Activated T-cell treated with anti-CD3 and anti-CD28 coated beads, Interleukin-2, amount 50 U/mL, for 72 hours (primary cell): ENCODE measurements at regions not wholly inside any gene's neighbourhood (a gene's known extent, or its start where the extent isn't known, plus 50 kb on each side); places are given as distances from the start of the nearest gene placed in this dataset.
"Not testable (repeated sequence)": the region's sequence is repeated elsewhere in the genome, so short reads cannot be mapped to it uniquely, and the experiment has no call there.

Source experiments
- ATAC-seq, 2 donors: fragments of 150-1000 bp; cut with Tn5 transposase; replicated peaks in 1 of 2; 2 replicates each; pipeline ENCODE4 v1.10.0; 2021; ENCODE audit warnings: moderate library complexity in 2 of 2, mild to moderate bottlenecking in 1 of 2
- DNase-seq, 2 donors: peaks; one replicate each; pipeline ENCODE4 v3.0.0; 2021 to 2022; ENCODE audit warnings: mixed read lengths in 1 of 2
- H3K27ac Mint-ChIP-seq: one replicate; pipeline ENCODE4 v1.8.0; 2022; ENCODE audit warnings: mild to moderate bottlenecking, moderate library complexity, mixed read lengths
- H3K27me3 Mint-ChIP-seq: one replicate; pipeline ENCODE4 v1.8.0; 2022; ENCODE audit warnings: low read depth, mixed read lengths
- H3K36me3 Mint-ChIP-seq, 2 donors: one replicate each; pipeline ENCODE4 v1.8.0; 2022; ENCODE audit warnings: mixed read lengths in 2 of 2, mild to moderate bottlenecking in 1 of 2; ENCODE audit not compliant: insufficient read depth in 2 of 2
- H3K4me1 Mint-ChIP-seq: one replicate; pipeline ENCODE4 v1.8.0; 2022; ENCODE audit warnings: low read depth, mixed read lengths
- H3K4me3 Mint-ChIP-seq, 2 donors: one replicate each; pipeline ENCODE4 v1.8.0; 2022; ENCODE audit warnings: mild to moderate bottlenecking in 2 of 2, mixed read lengths in 2 of 2, moderate library complexity in 2 of 2
- H3K9me3 Mint-ChIP-seq, 2 donors: one replicate each; pipeline ENCODE4 v1.8.0; 2022; ENCODE audit warnings: mixed read lengths in 2 of 2

DNA sequence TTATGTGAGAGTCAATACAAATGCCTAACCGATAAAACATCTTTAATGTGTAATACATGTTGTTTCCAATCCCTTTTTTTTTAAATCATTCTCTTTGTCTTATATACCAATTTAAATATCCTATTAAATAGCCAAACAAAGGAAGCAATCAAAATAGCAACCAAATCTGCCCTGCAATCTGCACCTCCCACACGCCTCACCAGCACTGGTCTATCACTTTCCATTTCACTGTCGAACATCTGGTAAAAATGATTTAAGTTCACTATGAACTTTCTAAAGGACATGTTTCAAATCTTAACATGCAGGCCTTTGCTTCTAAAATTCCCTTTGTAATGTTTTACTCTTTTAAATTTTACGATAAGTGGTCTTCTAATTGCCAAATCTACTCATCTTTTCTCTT lies 1305.5 kb upstream of the TENM4 start:
- no peak for ATAC-seq
- Mint-ChIP-seq H3K36me3 (no peaks in the 10 kb centered on the region), H3K27ac (no peak overlapping the region), H3K27me3 (no peaks in the 10 kb centered on the region), H3K9me3 (peaks cover 8 to 13% of the 10 kb centered on the region in 2 donors), H3K4me1 (no peaks in the 10 kb centered on the region), H3K4me3 (no peak overlapping the region)
- DNase-seq: no peak

DNA sequence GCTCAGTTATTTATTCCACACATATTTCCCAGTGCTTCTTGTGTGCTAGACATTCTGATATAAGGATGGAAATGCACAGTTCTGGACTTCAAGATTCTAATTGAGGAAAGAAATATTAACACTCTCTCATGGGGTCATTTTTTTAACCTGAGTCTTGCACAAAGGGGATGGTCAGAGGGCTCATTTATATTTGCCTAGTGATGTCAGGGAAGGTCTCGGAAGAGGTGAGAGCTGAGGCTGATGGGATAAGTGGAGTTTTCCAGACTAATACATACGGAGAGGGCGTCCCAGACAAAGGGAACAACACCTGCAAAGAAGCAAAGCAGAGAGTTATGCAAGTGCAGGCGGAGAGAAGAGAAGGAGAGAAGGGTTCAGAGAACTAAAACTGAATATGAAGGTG lies 1304.6 kb upstream of the TENM4 start:
- Mint-ChIP-seq H3K27me3 (no peaks in the 10 kb centered on the region), H3K27ac (no peak overlapping the region), H3K4me1 (no peaks in the 10 kb centered on the region), H3K36me3 (no peaks in the 10 kb centered on the region), H3K4me3 (no peak overlapping the region), H3K9me3 (peaks cover 8 to 13% of the 10 kb centered on the region in 2 donors)
- DNase-seq: no peak
- no peak for ATAC-seq

DNA sequence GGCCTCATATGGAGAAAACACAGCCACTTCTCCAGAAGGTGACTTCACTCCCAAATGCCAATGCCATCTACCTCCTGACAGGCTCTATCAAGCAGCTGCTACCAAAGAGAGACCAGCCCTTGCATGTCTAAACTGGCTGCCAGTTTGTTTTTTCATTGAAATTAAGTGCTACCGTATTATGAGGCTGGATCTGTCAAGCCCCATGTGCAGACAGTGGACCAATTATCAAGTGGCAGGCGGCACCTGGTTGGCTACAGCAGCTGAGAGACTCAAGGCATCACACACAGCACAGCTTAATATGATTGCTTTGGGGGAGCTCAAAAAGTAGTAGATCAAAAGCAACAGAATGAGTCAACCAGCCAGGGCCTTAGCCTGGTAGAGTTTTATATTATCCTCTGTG lies 1293.0 kb upstream of the TENM4 start:
- no peaks in the 10 kb centered on the region for H3K4me1 Mint-ChIP-seq
- peaks cover 2 to 5% of the 10 kb centered on the region in 2 donors for H3K9me3 Mint-ChIP-seq
- no peaks in the 10 kb centered on the region for H3K27me3 Mint-ChIP-seq
- DNase-seq: no peak
- no peak overlapping the region for H3K4me3 Mint-ChIP-seq
- H3K27ac Mint-ChIP-seq: no peak overlapping the region
- ATAC-seq: no peak
- no peaks in the 10 kb centered on the region for H3K36me3 Mint-ChIP-seq

DNA sequence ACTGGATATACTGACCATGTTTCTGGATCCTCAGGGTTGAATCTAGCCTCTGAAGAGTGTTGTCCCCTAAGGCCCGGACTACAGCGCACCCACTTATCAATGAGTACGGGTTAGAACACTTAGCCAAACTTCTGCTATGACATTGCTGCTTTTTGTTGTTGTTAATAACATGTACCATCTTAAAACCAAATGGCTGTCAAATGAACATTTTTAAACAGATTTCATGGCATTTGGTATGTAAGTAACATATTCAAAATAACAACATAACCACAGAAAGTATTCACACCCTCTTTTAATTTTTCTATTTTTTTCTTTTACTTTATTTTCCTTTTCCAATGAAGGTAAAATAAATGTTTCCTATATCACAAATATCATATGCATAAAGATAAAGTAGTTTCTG lies 1292.5 kb upstream of the TENM4 start:
- H3K27me3 Mint-ChIP-seq: no peaks in the 10 kb centered on the region
- ATAC-seq: no peak
- no peaks in the 10 kb centered on the region for H3K36me3 Mint-ChIP-seq
- H3K27ac Mint-ChIP-seq: no peak overlapping the region
- H3K4me1 Mint-ChIP-seq: no peaks in the 10 kb centered on the region
- peaks cover 2 to 4% of the 10 kb centered on the region in 2 donors for H3K9me3 Mint-ChIP-seq
- H3K4me3 Mint-ChIP-seq: no peak overlapping the region
- no peak for DNase-seq

DNA sequence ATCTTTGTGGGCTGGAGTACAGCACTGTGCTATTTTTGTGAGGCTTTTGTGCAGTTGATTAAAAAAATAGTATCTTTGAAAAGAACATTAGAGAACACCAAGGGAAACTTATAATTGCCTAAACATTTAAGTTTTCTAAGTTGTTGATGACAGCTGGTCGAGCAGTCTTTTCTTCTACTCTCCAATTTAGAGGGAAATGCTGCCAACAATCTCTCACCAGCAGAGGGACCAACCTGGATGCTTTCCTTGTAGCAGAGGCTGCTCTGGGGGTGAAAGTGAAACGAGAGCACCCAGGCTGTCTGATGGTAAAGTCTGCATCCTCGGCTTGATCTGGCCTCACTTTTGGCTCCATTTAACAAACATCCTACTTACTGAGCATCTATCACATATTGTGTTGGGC lies 1286.5 kb upstream of the TENM4 start:
- H3K36me3 Mint-ChIP-seq: no peaks in the 10 kb centered on the region
- H3K27me3 Mint-ChIP-seq: no peaks in the 10 kb centered on the region
- no peak overlapping the region for H3K4me3 Mint-ChIP-seq
- H3K27ac Mint-ChIP-seq: no peak overlapping the region
- DNase-seq (no peak), ATAC-seq (no peak)
- peaks cover 5 to 9% of the 10 kb centered on the region in 2 donors for H3K9me3 Mint-ChIP-seq
- H3K4me1 Mint-ChIP-seq: no peaks in the 10 kb centered on the region

DNA sequence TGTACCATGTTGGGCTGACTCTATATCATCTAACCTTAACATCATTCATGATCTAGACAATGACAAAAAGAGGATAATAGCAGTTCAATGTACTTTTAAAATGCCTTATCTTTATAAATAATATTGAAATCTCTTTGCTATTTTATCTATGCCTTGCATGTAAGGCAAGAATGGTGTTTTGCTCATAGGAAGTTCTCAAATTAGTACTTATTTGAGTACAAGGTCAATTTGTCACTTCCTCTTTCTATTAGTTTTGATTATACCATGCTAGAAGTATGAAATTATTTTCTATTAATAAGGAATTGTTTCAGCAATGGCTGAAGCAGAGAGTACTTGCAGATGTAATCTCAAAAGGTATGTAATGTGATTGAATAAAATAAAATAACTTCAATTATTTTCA lies 1285.4 kb upstream of the TENM4 start:
- no peak for ATAC-seq
- H3K36me3 Mint-ChIP-seq: no peaks in the 10 kb centered on the region
- H3K4me3 Mint-ChIP-seq: no peak overlapping the region
- H3K9me3 Mint-ChIP-seq: peaks cover 5 to 9% of the 10 kb centered on the region in 2 donors
- H3K4me1 Mint-ChIP-seq: no peaks in the 10 kb centered on the region
- H3K27ac Mint-ChIP-seq: no peak overlapping the region
- DNase-seq: no peak
- no peaks in the 10 kb centered on the region for H3K27me3 Mint-ChIP-seq

DNA sequence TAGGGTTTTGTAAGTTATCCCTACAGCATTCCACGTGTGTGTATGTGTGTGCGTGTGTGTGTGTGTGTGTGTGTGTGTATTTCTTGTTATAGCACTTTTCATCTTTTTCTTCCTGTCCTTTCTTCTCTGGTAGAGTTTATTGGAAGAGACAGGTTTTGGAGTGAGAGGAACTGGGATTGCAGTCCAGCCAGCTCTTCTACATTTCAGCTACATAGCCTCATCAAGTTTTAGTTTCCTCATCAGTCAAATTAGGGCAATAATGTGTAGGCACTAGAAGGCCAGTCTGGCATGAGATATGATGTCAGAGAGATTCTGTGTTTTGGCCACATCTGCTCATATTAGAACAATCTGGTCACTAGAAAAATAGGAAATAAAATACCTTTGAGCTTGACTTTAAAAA lies 1283.5 kb upstream of the TENM4 start:
- Mint-ChIP-seq H3K27ac (no peak overlapping the region), H3K9me3 (peaks cover 5 to 9% of the 10 kb centered on the region in 2 donors), H3K4me1 (no peaks in the 10 kb centered on the region), H3K27me3 (no peaks in the 10 kb centered on the region), H3K36me3 (no peaks in the 10 kb centered on the region), H3K4me3 (no peak overlapping the region)
- no peak for DNase-seq
- ATAC-seq: no peak

DNA sequence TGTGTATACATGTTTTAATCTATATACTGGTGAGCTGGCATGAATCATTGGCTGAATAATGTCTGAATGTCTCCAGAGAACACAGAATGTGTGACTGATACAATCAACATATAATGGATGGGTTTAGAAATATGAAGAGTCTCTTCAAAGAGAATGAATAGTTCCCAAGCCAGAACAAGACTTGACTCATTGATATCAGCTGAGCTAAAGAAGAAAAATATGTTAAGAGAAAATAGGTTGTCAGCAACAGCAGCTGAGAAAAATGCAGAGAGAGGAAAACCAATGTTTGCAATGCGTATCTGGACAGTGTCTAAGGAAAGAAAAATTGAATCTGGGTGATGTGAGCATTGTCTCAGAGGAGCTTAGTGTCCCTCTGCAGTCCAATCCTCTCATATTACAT lies 1281.8 kb upstream of the TENM4 start:
- peaks cover 3 to 6% of the 10 kb centered on the region in 2 donors for H3K9me3 Mint-ChIP-seq
- no peak overlapping the region for H3K4me3 Mint-ChIP-seq
- ATAC-seq: no peak
- H3K4me1 Mint-ChIP-seq: no peaks in the 10 kb centered on the region
- H3K27me3 Mint-ChIP-seq: no peaks in the 10 kb centered on the region
- H3K36me3 Mint-ChIP-seq: no peaks in the 10 kb centered on the region
- DNase-seq: no peak
- H3K27ac Mint-ChIP-seq: no peak overlapping the region

DNA sequence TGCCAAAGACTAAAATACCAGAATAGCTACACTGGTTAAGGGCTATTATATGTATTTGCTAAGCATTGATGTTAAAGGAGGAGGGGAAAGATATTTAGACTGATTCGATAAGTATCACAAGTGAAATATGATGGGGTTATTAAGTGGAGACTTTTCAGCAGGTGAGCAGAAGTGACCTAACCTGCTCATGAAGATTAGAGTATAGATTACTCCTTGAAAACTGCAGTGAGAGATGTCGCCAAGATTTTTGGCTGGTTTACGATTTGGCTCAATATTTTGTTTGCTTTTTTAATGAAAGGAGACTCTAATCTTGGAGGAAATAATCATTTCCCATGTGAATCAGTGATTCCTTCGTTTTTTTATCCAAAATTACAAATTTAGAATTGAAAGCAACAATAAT lies 1279.5 kb upstream of the TENM4 start:
- DNase-seq (no peak), ATAC-seq (no peak)
- Mint-ChIP-seq H3K27ac (no peak overlapping the region), H3K9me3 (peaks cover 3 to 4% of the 10 kb centered on the region in 2 donors), H3K36me3 (no peaks in the 10 kb centered on the region), H3K4me3 (no peak overlapping the region), H3K27me3 (no peaks in the 10 kb centered on the region), H3K4me1 (no peaks in the 10 kb centered on the region)

DNA sequence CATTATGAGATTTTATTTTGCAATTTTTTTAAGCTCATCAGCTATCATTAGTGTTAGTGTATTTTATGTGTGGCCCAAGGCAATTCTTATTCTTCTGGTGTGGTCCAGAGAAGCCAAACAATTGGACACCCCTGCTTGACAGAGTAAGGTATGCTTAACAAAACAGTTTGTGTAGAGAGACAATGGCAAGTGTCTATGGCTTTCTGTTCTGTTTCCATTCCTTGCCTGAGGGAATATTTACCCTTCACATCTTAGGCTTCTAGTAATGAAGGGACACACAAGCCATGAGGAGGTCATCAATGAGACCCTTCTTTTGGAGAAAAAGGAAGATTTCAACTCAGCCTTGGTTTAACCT lies 1278.4 kb upstream of the TENM4 start:
- Mint-ChIP-seq H3K27ac (no peak overlapping the region), H3K9me3 (peaks cover 3 to 7% of the 10 kb centered on the region in 2 donors), H3K4me3 (no peak overlapping the region), H3K4me1 (no peaks in the 10 kb centered on the region), H3K36me3 (no peaks in the 10 kb centered on the region), H3K27me3 (no peaks in the 10 kb centered on the region)
- ATAC-seq (no peak), DNase-seq (no peak)

DNA sequence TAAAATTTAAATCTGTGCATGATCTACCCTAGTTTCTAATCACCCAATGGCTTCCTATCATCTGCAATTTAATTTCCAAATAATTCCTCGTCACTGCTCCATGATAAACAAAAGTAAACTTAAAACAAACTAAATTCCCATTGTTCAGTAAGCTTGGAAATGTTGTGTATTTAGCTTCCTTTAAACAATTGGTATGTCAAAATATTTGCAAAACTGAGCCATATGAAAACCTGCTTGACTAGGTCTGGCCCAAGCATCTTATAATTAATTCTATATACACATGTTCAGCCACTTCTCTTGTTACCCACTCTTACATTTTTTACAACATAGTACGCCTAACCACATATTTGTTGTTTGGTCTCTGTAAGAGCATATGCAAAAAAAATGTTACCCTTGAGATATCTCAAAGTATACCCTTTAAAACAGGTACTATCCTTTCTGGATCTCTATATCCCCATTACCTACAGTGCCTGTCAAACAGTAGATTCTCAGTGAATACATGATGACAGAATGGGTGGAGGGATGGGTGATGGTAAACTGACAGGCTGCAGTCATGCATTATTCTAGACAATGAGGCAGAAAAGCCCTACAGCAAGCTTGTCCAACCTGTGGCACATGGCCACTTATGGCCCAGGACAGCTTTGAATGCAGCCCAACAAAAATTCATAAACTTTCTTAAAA lies 1277.9 kb upstream of the TENM4 start:
- peaks cover 3 to 8% of the 10 kb centered on the region in 2 donors for H3K9me3 Mint-ChIP-seq
- H3K27ac Mint-ChIP-seq: no peak overlapping the region
- DNase-seq (no peak), ATAC-seq (no peak)
- no peak overlapping the region for H3K4me3 Mint-ChIP-seq
- H3K36me3 Mint-ChIP-seq: no peaks in the 10 kb centered on the region
- no peaks in the 10 kb centered on the region for H3K4me1 Mint-ChIP-seq
- H3K27me3 Mint-ChIP-seq: no peaks in the 10 kb centered on the region

DNA sequence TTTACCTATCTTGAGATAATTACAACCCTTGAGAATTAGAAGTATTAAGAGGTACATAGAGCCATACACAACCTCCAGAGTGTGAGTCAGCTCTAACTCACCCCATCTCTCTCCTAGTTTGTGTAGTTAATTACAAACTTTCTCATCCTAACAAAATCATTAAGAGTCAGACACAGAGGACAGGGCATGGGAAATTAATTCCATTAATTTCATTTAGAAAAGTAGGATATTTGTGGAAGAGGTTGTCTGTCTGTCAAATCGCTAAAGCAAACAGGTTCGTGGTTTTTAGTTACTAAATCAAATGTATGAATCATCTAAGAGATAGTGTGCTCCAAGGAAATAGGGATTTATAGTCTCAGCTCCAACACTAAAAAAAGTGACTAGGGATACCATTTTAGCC lies 1261.4 kb upstream of the TENM4 start:
- no peak overlapping the region for H3K4me3 Mint-ChIP-seq
- no peak overlapping the region for H3K27ac Mint-ChIP-seq
- no peaks in the 10 kb centered on the region for H3K27me3 Mint-ChIP-seq
- ATAC-seq: no peak
- H3K9me3 Mint-ChIP-seq: peaks cover 8 to 11% of the 10 kb centered on the region in 2 donors
- H3K36me3 Mint-ChIP-seq: no peaks in the 10 kb centered on the region
- no peaks in the 10 kb centered on the region for H3K4me1 Mint-ChIP-seq
- no peak for DNase-seq

DNA sequence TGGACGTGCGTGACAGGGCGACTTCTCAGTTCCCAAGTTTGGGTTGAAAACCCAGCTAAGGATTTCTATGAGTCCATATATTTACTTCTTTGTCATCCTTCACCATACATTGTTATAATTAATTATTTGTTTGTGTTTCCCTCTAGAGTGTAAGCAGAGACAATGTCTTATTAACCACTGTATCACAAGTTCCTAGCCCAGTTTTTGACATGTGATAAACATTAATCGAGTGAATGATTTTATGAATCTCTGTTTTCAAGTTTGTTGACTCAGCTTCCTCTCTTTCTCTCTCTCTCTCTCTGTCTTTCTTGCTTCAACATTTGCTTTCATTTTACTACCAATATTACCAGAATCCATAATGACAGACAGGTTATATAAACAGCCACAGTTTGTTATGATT lies 1259.6 kb upstream of the TENM4 start:
- Mint-ChIP-seq H3K36me3 (peaks cover 0 to 1% of the 10 kb centered on the region in 2 donors), H3K27ac (no peak overlapping the region), H3K4me1 (no peaks in the 10 kb centered on the region), H3K27me3 (no peaks in the 10 kb centered on the region), H3K9me3 (peaks cover 8 to 12% of the 10 kb centered on the region in 2 donors), H3K4me3 (no peak overlapping the region)
- ATAC-seq (no peak), DNase-seq (no peak)

DNA sequence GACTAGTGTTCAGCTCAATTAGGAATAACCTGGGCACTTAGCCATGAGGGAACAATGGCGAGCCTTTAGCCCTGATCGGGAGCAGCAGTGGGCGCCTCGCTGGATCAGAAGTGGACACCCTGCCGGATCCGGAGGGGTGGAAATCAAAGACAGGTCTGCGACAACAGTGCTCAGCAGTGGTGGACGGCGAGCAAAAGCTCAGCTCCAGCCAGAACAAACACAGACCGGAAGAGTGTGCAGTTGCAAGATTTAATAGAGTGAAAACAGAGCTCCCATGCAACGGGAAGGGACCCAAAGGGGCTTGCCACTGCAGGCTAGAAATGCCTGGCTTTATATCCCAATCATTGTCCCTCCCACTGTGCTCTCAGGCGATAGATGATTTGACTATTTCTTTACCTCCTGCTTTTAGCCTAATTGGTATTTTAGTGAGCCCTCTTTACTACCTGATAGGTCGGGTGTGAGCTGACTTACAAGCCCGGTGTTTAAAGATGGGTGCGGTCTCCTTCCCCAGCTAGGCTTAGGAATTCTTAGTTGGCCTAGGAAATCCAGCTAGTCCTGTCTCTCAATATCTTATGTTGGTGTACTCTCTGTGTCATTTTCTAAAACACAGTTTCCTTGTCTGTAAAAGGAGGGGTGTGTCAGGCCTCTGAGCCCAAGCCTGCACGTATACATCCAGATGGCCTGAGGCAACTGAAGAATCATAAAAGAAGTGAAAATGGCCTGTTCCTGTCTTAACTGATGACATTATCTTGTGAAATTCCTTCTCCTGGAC lies 1258.8 kb upstream of the TENM4 start:
- not testable (repeated sequence) for H3K27me3 Mint-ChIP-seq, H3K9me3 Mint-ChIP-seq, H3K4me1 Mint-ChIP-seq, ATAC-seq, H3K27ac Mint-ChIP-seq, H3K36me3 Mint-ChIP-seq, H3K4me3 Mint-ChIP-seq, DNase-seq
